ENCODE measurements at regions not wholly inside any gene's neighbourhood (a gene's known extent, or its start where the extent isn't known, plus 50 kb on each side); places are given as distances from the start of the nearest gene placed in this dataset.

DNA sequence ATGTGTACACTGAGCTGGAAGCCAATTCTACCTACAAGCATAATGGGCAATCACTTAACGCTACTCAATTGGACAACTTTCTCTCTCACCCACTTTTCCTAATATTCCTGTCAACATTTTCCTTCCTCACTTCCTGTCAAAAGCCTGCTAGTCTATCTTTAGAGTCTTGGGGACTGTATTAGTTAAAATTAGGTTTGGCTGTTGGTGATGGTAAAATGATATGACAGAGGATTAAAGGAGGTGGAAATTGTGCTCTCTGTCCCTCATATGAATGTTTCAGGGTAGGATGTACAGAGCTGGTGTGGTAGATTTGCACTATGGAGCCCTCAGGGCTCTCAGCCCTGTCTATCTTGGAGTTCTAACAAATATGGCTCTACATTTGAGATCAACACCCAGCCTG lies 129.7 kb downstream of the CEP57L1 start:
- no peak for DNase-seq

GRCh38 chr6:109224107-109224875 lies 129.0 kb downstream of the CEP57L1 start:
- DNase-seq: no peak

- no peak for DNase-seq
These were observed 127.5 kb downstream of the CEP57L1 start for GRCh38 chr6:109222848-109223247.

DNA sequence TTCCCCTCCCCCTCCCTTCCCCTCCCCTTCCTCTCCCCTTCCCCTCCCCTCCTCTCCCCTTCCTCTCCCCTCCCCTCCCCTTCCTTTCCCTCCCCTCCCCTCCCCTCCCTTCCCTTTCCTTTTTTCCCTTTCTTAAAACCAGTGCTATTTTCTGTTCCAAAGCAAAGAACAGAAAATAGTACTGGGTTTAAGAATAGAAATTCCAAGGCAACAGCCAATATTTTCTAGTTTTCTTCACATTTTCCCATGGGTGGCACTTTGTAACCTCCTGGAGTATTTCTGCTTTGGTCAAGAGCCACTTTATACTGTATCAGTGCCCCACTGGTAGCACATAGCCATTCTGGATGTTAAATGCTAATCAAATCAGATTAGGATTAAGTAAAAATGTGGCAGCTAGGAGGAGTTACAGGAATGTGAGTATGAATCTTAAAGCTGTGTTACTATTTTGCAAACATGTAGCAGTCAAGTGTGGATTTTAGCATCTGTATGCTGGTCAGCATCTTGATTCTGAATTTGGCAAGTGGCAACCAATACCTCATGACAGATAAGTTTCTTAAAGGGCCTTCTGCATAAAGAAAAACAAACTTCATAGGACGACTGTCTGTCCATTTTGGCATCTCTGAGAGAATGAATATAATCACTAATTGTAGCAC lies 126.4 kb downstream of the CEP57L1 start:
- DNase-seq: no peak

All from stimulated activated CD4-positive, alpha-beta T cell treated with anti-CD3 and anti-CD28 coated beads, Interleukin-2, amount 100 ng/mL, for 24 hours (primary cell).